Upper lobe of left lung (tissue), 6 donors: ENCODE measurements at regions not wholly inside any gene's neighbourhood (a gene's known extent, or its start where the extent isn't known, plus 50 kb on each side); places are given as distances from the start of the nearest gene placed in this dataset.

ENCODE experiments used
- ATAC-seq, 2 donors: fragments of 200-7000 bp; cut with Tn5 transposase; one replicate each; pipeline ENCODE4 v1.9.1; 2022; ENCODE audit warnings: mild to moderate bottlenecking in 2 of 2, moderate library complexity in 2 of 2; ENCODE audit not compliant: low FRiP score in 2 of 2
- DNase-seq, 2 donors: peaks; one replicate each; pipeline ENCODE4 v3.0.0-alpha.2; 2019 to 2020
- H3K27ac ChIP-seq, 4 donors: fragments of 200-600 bp; sonication (generic); one replicate each; pipeline ENCODE4 v1.5.1; 2016 to 2019
- H3K27me3 ChIP-seq, 4 donors: fragments of 200-600 bp; sonication (generic); one replicate each; pipeline ENCODE4 v1.5.1; 2017 to 2019
- H3K36me3 ChIP-seq, 4 donors: fragments of 200-600 bp; sonication (generic); one replicate each; pipeline ENCODE4 v1.5.1; 2016 to 2019
- H3K4me1 ChIP-seq, 4 donors: fragments of 200-600 bp; sonication (generic); one replicate each; pipeline ENCODE4 v1.5.1; 2018 to 2019
- H3K4me3 ChIP-seq, 4 donors: fragments of 200-600 bp; sonication (generic); one replicate each; pipeline ENCODE4 v1.5.1; 2017 to 2019; ENCODE audit warnings: mild to moderate bottlenecking in 2 of 4, moderate library complexity in 1 of 4
- H3K9me3 ChIP-seq, 4 donors: fragments of 200-600 bp; sonication (generic); one replicate each; pipeline ENCODE4 v1.5.1; 2018 to 2019
- CTCF ChIP-seq, 6 experiments: fragments of 450-650 bp in 4 of 6; fragments of 200-600 bp in 2 of 6; sonication (generic) in 2 of 6; IDR thresholded peaks; one replicate each; pipeline ENCODE4 v1.5.1; 2016 to 2019; ENCODE audit warnings: antibody characterized with exemption in 6 of 6
- EP300 ChIP-seq, 4 donors: sonication (generic); formaldehyde crosslinking; IDR thresholded peaks; one replicate each; pipeline ENCODE4 v1.5.1; 2017; ENCODE audit warnings: antibody characterized with exemption in 4 of 4, control low read depth in 2 of 4
- POLR2A ChIP-seq, 4 donors: fragments of 450-650 bp; IDR thresholded peaks; one replicate each; pipeline ENCODE4 v1.5.1; 2016 to 2017; ENCODE audit warnings: antibody characterized with exemption in 4 of 4, mild to moderate bottlenecking in 2 of 4
- POLR2AphosphoS5 ChIP-seq, 2 donors: sonication (generic); formaldehyde crosslinking; IDR thresholded peaks; one replicate each; pipeline ENCODE4 v1.5.1; 2017; ENCODE audit warnings: antibody characterized with exemption in 2 of 2
- WGBS, 2 donors: methylation state at CpG; one replicate each; pipeline ENCODE4 v1.1.5; 2017 to 2018; 5-methylcytosine and 5-hydroxymethylcytosine counted together
- donor health status: DM: no; HTN: no; CAD: no; lungs with moderate emphysema.
- donor health status: DM: no; HTN: yes; CAD: no; lungs with severe emphysema.

GRCh38 chr6:133682506-133683307 lies 206.2 kb upstream of the TCF21 start:
- ATAC-seq (no peak), DNase-seq (no peak)
- Histone ChIP-seq H3K36me3 (no peaks in the 10 kb centered on the region), H3K9me3 (no peaks in the 10 kb centered on the region), H3K4me1 (no peaks in the 10 kb centered on the region), H3K27me3 (no peaks in the 10 kb centered on the region), H3K27ac (no peak overlapping the region), H3K4me3 (no peak overlapping the region)
- no peak for TF ChIP-seq POLR2A (IDR thresholded peaks at IDR 0.05)
- TF ChIP-seq POLR2AphosphoS5 (IDR thresholded peaks at IDR 0.05): no peak
- no peak for TF ChIP-seq CTCF (IDR thresholded peaks at IDR 0.05)
- TF ChIP-seq EP300 (IDR thresholded peaks at IDR 0.05): no peak
- 61 to 64% methylated on average over 5 of the region's 5 CpGs for WGBS, 2 donors

- Histone ChIP-seq H3K4me1 (no peaks in the 10 kb centered on the region), H3K27ac (no peak overlapping the region), H3K4me3 (no peak overlapping the region), H3K27me3 (no peaks in the 10 kb centered on the region), H3K9me3 (no peaks in the 10 kb centered on the region), H3K36me3 (no peaks in the 10 kb centered on the region)
- 63 to 74% methylated on average over 1 of the region's 1 CpG for WGBS, 2 donors
- ATAC-seq (no peak), DNase-seq (no peak)
- TF ChIP-seq EP300 (IDR thresholded peaks at IDR 0.05) (no peak), POLR2AphosphoS5 (IDR thresholded peaks at IDR 0.05) (no peak), CTCF (IDR thresholded peaks at IDR 0.05) (no peak), POLR2A (IDR thresholded peaks at IDR 0.05) (no peak)
Measured at GRCh38 chr6:133683308-133683580, 205.7 kb upstream of the TCF21 start.

- no peak overlapping the region for H3K4me3 ChIP-seq
- ATAC-seq (no peak), DNase-seq (no peak)
- H3K27me3 ChIP-seq: no peaks in the 10 kb centered on the region
- H3K27ac ChIP-seq: no peak overlapping the region
- no peak for TF ChIP-seq EP300 (IDR thresholded peaks at IDR 0.05)
- TF ChIP-seq CTCF (IDR thresholded peaks at IDR 0.05): no peak
- TF ChIP-seq POLR2A (IDR thresholded peaks at IDR 0.05): no peak
- no peak for TF ChIP-seq POLR2AphosphoS5 (IDR thresholded peaks at IDR 0.05)
- H3K4me1 ChIP-seq: no peaks in the 10 kb centered on the region
- WGBS, 2 donors: 63 to 65% methylated on average over 2 of the region's 2 CpGs
- no peaks in the 10 kb centered on the region for H3K9me3 ChIP-seq
- no peaks in the 10 kb centered on the region for H3K36me3 ChIP-seq
Measured at GRCh38 chr6:133683606-133684005, 205.3 kb upstream of the TCF21 start.

- Histone ChIP-seq H3K4me3 (no peak overlapping the region), H3K27me3 (no peaks in the 10 kb centered on the region), H3K4me1 (no peaks in the 10 kb centered on the region), H3K9me3 (no peaks in the 10 kb centered on the region), H3K27ac (no peak overlapping the region), H3K36me3 (no peaks in the 10 kb centered on the region)
- no peak for DNase-seq
- WGBS, 2 donors: 74 to 77% methylated on average over 5 of the region's 5 CpGs
- no peak for ATAC-seq
- TF ChIP-seq CTCF (IDR thresholded peaks at IDR 0.05) (no peak), EP300 (IDR thresholded peaks at IDR 0.05) (no peak), POLR2A (IDR thresholded peaks at IDR 0.05) (no peak), POLR2AphosphoS5 (IDR thresholded peaks at IDR 0.05) (no peak)
Measured at GRCh38 chr6:133688705-133689492, 200.0 kb upstream of the TCF21 start.
